Activated B cell treated with CpG ODN at 0.5 μM for 24 hours (primary cell): ENCODE measurements at regions not wholly inside any gene's neighbourhood (a gene's known extent, or its start where the extent isn't known, plus 50 kb on each side); places are given as distances from the start of the nearest gene placed in this dataset.
"Not testable (repeated sequence)": the region's sequence is repeated elsewhere in the genome, so short reads cannot be mapped to it uniquely, and the experiment has no call there.

Experiments used
- ATAC-seq: fragments of 200-7000 bp; cut with Tn5 transposase; one replicate; pipeline ENCODE4 v1.10.0; 2021; ENCODE audit warnings: low read depth, mild to moderate bottlenecking, moderate library complexity
- CTCF ChIA-PET: fragments of 350-600 bp; sonication (Branson Sonifier 250); formaldehyde crosslinking; loops from one replicate; lab custom pipeline; 2021; ENCODE audit warnings: antibody characterized with exemption; lab: Charles Lee
- POLR2A ChIA-PET: fragments of 350-600 bp; sonication (Branson Sonifier 250); formaldehyde crosslinking; loops from one replicate; lab custom pipeline; 2021; ENCODE audit warnings: antibody characterized with exemption; lab: Charles Lee
- DNase-seq: peaks from one replicate; pipeline ENCODE4 v3.0.0; 2022
- H3K27ac Mint-ChIP-seq: one replicate; pipeline ENCODE4 v1.8.0; 2020; ENCODE audit warnings: mixed read lengths
- H3K27me3 Mint-ChIP-seq: one replicate; pipeline ENCODE4 v1.8.0; 2021; ENCODE audit warnings: mixed read lengths
- H3K36me3 Mint-ChIP-seq: one replicate; pipeline ENCODE4 v1.8.0; 2021; ENCODE audit warnings: low read depth, mixed read lengths
- H3K4me1 Mint-ChIP-seq: one replicate; pipeline ENCODE4 v1.8.0; 2021; ENCODE audit warnings: mixed read lengths
- H3K4me3 Mint-ChIP-seq: one replicate; pipeline ENCODE4 v1.8.0; 2020; ENCODE audit warnings: mild to moderate bottlenecking, mixed read lengths
- H3K9me3 Mint-ChIP-seq: one replicate; pipeline ENCODE4 v1.8.0; 2020; ENCODE audit warnings: mixed read lengths
- CTCF ChIP-seq: fragments of 200-600 bp; IDR thresholded peaks from one replicate; pipeline ENCODE4 v1.8.0; 2022; ENCODE audit warnings: antibody characterized with exemption, mild to moderate bottlenecking
- intact Hi-C: fragments of 100-400 bp; cut with micrococcal nuclease; formaldehyde crosslinking; loops from one replicate; pipeline ENCODE4 v1.15.1; 2024

DNA sequence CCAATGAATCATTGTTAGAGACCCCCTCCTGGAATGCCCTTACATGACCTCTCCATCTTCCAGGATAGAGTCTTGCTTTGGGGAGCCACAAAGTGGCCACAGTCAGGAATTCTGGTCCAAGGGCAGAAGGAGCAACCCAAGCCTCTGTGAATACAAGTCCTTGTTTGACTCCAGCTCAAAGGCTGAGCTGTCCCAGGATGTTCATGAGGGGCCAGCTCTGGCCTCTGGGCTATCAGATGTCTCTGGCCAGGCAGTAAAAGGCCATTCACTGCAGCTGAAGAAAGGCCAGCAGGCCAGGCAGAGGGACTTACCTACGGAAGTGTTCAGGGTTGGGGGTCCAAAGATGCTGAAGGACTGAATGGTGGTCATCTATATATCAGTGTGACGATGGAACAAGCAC lies 98.3 kb upstream of the IPO9 start:
- H3K4me3 Mint-ChIP-seq: no peak overlapping the region
- intact Hi-C loops: no loop called here
- no peaks in the 10 kb centered on the region for H3K36me3 Mint-ChIP-seq
- no peak for DNase-seq
- no peak overlapping the region for H3K27ac Mint-ChIP-seq
- H3K4me1 Mint-ChIP-seq: no peaks in the 10 kb centered on the region
- no peaks in the 10 kb centered on the region for H3K9me3 Mint-ChIP-seq
- ChIA-PET CTCF (no interaction called here), POLR2A (no interaction called here)
- no peak for ATAC-seq
- peaks cover 20% of the 10 kb centered on the region for H3K27me3 Mint-ChIP-seq
- TF ChIP-seq CTCF: no peak

DNA sequence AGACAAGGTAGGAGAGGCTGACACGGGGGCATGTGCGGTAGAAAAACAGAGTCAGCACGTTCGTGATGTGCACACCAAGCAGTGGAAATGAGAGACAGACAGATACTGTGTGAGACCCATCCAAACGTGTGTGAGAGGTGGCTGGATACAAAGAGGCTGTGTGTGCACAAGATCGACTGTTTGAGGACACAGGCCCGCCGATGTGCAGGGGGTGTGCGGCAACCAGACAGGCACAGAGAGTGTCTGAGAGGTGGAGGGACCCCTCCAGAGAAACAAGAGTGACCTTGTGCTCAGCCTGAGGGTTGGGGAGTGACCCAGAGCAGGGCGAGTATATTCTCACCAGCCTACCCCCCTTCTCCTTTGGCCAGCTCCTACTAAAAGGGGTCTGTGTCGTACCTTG lies 97.8 kb upstream of the IPO9 start:
- no peaks in the 10 kb centered on the region for H3K9me3 Mint-ChIP-seq
- no peaks in the 10 kb centered on the region for H3K36me3 Mint-ChIP-seq
- peaks cover 3% of the 10 kb centered on the region for H3K4me1 Mint-ChIP-seq
- no peak overlapping the region for H3K4me3 Mint-ChIP-seq
- ChIA-PET POLR2A (no interaction called here), CTCF (no interaction called here)
- ATAC-seq: no peak
- DNase-seq: no peak
- no peak for TF ChIP-seq CTCF
- intact Hi-C loops: no loop called here
- peaks cover 20% of the 10 kb centered on the region for H3K27me3 Mint-ChIP-seq
- no peak overlapping the region for H3K27ac Mint-ChIP-seq

- no peak for TF ChIP-seq CTCF
- peaks cover 19% of the 10 kb centered on the region for H3K27me3 Mint-ChIP-seq
- intact Hi-C loops: no loop called here
- ChIA-PET CTCF (no interaction called here), POLR2A (no interaction called here)
- DNase-seq (no peak), ATAC-seq (no peak)
- H3K9me3 Mint-ChIP-seq: no peaks in the 10 kb centered on the region
- peaks cover 8% of the 10 kb centered on the region for H3K4me1 Mint-ChIP-seq
- H3K27ac Mint-ChIP-seq: no peak overlapping the region
- no peak overlapping the region for H3K4me3 Mint-ChIP-seq
- H3K36me3 Mint-ChIP-seq: no peaks in the 10 kb centered on the region
These were observed 97.4 kb upstream of the IPO9 start for GRCh38 chr1:201731592-201731991.

- H3K9me3 Mint-ChIP-seq: no peaks in the 10 kb centered on the region
- ATAC-seq (no peak), DNase-seq (no peak)
- no peak overlapping the region for H3K4me3 Mint-ChIP-seq
- no peak overlapping the region for H3K27ac Mint-ChIP-seq
- H3K36me3 Mint-ChIP-seq: no peaks in the 10 kb centered on the region
- no peak for TF ChIP-seq CTCF
- peaks cover 15% of the 10 kb centered on the region for H3K4me1 Mint-ChIP-seq
- POLR2A ChIA-PET: no interaction called here
- intact Hi-C loops: no loop called here
- CTCF ChIA-PET: no interaction called here
- peaks cover 12% of the 10 kb centered on the region for H3K27me3 Mint-ChIP-seq
These were observed 96.6 kb upstream of the IPO9 start for GRCh38 chr1:201732351-201732750.

DNA sequence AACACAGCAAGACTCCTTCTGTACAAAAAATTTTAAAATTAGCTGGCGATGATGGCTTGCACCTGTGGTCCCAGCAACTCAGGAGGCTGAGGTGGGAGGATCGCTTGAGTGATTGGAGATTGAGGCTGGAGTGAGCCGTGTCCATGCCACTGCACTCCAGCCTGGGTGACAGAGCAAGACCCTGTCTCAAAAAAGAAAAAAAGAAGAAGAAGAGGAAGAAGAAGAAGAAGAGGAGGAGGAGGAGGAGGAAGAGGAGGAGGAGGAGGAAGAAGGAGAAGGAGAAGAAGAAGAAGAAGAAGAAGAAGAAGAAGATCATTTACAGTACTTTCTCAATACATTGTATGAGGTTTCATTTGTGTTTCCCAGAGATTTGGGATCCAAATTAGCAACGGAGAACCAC lies 94.7 kb upstream of the IPO9 start:
- H3K9me3 Mint-ChIP-seq: not testable (repeated sequence)

DNA sequence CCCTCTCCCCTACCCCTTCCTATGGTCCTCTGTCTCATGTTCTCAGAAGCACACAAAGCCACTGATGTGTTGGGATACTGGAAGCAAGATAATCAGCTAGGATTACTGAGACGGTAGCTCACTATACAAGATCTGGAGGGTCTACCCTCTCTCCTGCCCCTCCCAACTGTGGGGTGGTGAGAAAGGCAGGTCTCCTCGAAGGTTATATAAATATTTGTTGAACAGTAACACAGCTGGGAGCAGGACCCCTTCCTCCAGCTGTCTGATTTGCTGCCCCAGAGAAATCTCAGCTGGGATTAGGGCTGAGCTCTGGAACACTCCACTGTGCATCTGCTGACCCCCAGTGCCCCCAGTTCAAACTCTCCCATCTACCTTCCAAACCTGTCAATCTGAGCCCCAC lies 94.2 kb upstream of the IPO9 start:
- ChIA-PET CTCF (no interaction called here), POLR2A (no interaction called here)
- TF ChIP-seq CTCF: no peak
- Mint-ChIP-seq H3K36me3 (no peaks in the 10 kb centered on the region), H3K27ac (no peak overlapping the region), H3K27me3 (peaks cover 10% of the 10 kb centered on the region), H3K4me1 (peaks cover 28% of the 10 kb centered on the region), H3K9me3 (no peaks in the 10 kb centered on the region), H3K4me3 (no peak overlapping the region)
- ATAC-seq (no peak), DNase-seq (no peak)
- intact Hi-C loops: no loop called here

More for the DNA sequence above, 94.7 kb upstream of the IPO9 start:
- intact Hi-C loops, H3K4me3 Mint-ChIP-seq, DNase-seq, ATAC-seq, CTCF ChIA-PET, H3K36me3 Mint-ChIP-seq, H3K27ac Mint-ChIP-seq, POLR2A ChIA-PET, H3K27me3 Mint-ChIP-seq: not testable (repeated sequence)
- peaks cover 25% of the 10 kb centered on the region for H3K4me1 Mint-ChIP-seq
